Esophagus muscularis mucosa (tissue), 4 donors: ENCODE measurements at regions not wholly inside any gene's neighbourhood (a gene's known extent, or its start where the extent isn't known, plus 50 kb on each side); places are given as distances from the start of the nearest gene placed in this dataset.

Experiments used
- DNase-seq: peaks from one replicate; pipeline ENCODE4 v3.0.0-alpha.2; 2017; ENCODE audit errors: extremely low spot score
- H3K27ac ChIP-seq, 4 donors: fragments of 200-600 bp; sonication (generic); replicated peaks in 1 of 4; 1 replicate in 3 of 4; 2 replicates in 1 of 4; pipeline ENCODE4 v1.5.1; 2016 to 2019; ENCODE audit warnings: mild to moderate bottlenecking in 1 of 4
- H3K27me3 ChIP-seq, 4 donors: fragments of 200-600 bp; sonication (generic); one replicate each; pipeline versions ENCODE4 v1.5.1 to v1.6.0; 2016 to 2019
- H3K36me3 ChIP-seq, 4 donors: fragments of 200-600 bp; sonication (generic); one replicate each; pipeline ENCODE4 v1.5.1; 2016 to 2019
- H3K4me1 ChIP-seq, 4 donors: fragments of 200-600 bp; sonication (generic); one replicate each; pipeline ENCODE4 v1.5.1; 2016 to 2019
- H3K4me3 ChIP-seq, 4 donors: fragments of 200-600 bp; sonication (generic); 1 replicate in 2 of 4; 2 replicates in 2 of 4; pipeline ENCODE4 v1.5.1; 2016 to 2019; ENCODE audit warnings: mild to moderate bottlenecking in 4 of 4, moderate library complexity in 1 of 4
- H3K9me3 ChIP-seq, 4 donors: fragments of 200-600 bp; sonication (generic); 1 replicate in 3 of 4; 2 replicates in 1 of 4; pipeline ENCODE4 v1.5.1; 2016 to 2019
- CTCF ChIP-seq, 3 experiments: fragments of 200-600 bp in 2 of 3; fragments of 450-650 bp in 1 of 3; sonication (generic) in 2 of 3; IDR thresholded peaks; one replicate each; pipeline ENCODE4 v1.5.1; 2017 to 2019; ENCODE audit warnings: antibody characterized with exemption in 3 of 3, mild to moderate bottlenecking in 2 of 3, moderate library complexity in 1 of 3
- EP300 ChIP-seq: sonication (generic); formaldehyde crosslinking; IDR thresholded peaks from one replicate; pipeline ENCODE4 v1.6.1; 2017; ENCODE audit warnings: antibody characterized with exemption
- POLR2A ChIP-seq: fragments of 450-650 bp; IDR thresholded peaks from one replicate; pipeline ENCODE4 v1.6.1; 2017; ENCODE audit warnings: antibody characterized with exemption, moderate library complexity, mild to moderate bottlenecking, low read depth
- POLR2AphosphoS5 ChIP-seq, 2 donors: sonication (generic); formaldehyde crosslinking; IDR thresholded peaks; one replicate each; pipeline ENCODE4 v1.6.1; 2017; ENCODE audit warnings: antibody characterized with exemption in 2 of 2
- WGBS: methylation state at CpG from one replicate; pipeline ENCODE4 v1.1.5; 2018; 5-methylcytosine and 5-hydroxymethylcytosine counted together
- intact Hi-C: fragments of 100-400 bp; cut with DNase I; formaldehyde crosslinking; loops from one replicate; pipeline ENCODE4 v1.15.1; 2023

- peaks cover 0 to 32% (median 24%) of the 10 kb centered on the region in 4 donors for H3K4me1 ChIP-seq
- no peaks in the 10 kb centered on the region for H3K27me3 ChIP-seq
- no peak for DNase-seq
- intact Hi-C loops: no loop called here
- no peak overlapping the region for H3K4me3 ChIP-seq
- no peaks in the 10 kb centered on the region for H3K9me3 ChIP-seq
- TF ChIP-seq EP300 (no peak), CTCF (IDR thresholded peaks at IDR 0.05) (no peak), POLR2AphosphoS5 (IDR thresholded peaks at IDR 0.05) (no peak), POLR2A (no peak)
- H3K27ac ChIP-seq: no peak overlapping the region
- H3K36me3 ChIP-seq: no peaks in the 10 kb centered on the region
Observed at GRCh38 chr14:80313806-80314205, 102.5 kb upstream of the DIO2 start.

- TF ChIP-seq POLR2A (no peak), EP300 (no peak), CTCF (IDR thresholded peaks at IDR 0.05) (no peak), POLR2AphosphoS5 (IDR thresholded peaks at IDR 0.05) (no peak)
- Histone ChIP-seq H3K27me3 (no peaks in the 10 kb centered on the region), H3K27ac (no peak overlapping the region), H3K9me3 (no peaks in the 10 kb centered on the region), H3K4me1 (peaks cover 0 to 18% (median 12%) of the 10 kb centered on the region in 4 donors), H3K36me3 (no peaks in the 10 kb centered on the region), H3K4me3 (no peak overlapping the region)
- WGBS: 71% methylated on average over 5 of the region's 5 CpGs
- intact Hi-C loops: no loop called here
- no peak for DNase-seq
Observed at GRCh38 chr14:80310938-80311750, 99.8 kb upstream of the DIO2 start.

GRCh38 chr14:80304125-80304766, 92.9 kb upstream of the DIO2 start:
- WGBS: 70% methylated on average over 6 of the region's 6 CpGs
- no peaks in the 10 kb centered on the region for H3K4me1 ChIP-seq
- no peak overlapping the region for H3K4me3 ChIP-seq
- peak overlapping the region in 1 of 4 donors; percentile 5 for H3K27ac ChIP-seq
- DNase-seq: no peak
- H3K9me3 ChIP-seq: no peaks in the 10 kb centered on the region
- no peaks in the 10 kb centered on the region for H3K27me3 ChIP-seq
- TF ChIP-seq POLR2A (no peak), EP300 (no peak), POLR2AphosphoS5 (IDR thresholded peaks at IDR 0.05) (peak in 1 of 2 donors; percentile 50), CTCF (IDR thresholded peaks at IDR 0.05) (no peak)
- H3K36me3 ChIP-seq: no peaks in the 10 kb centered on the region
- intact Hi-C loops: no loop called here

- Histone ChIP-seq H3K36me3 (no peaks in the 10 kb centered on the region), H3K4me3 (no peak overlapping the region), H3K27ac (no peak overlapping the region), H3K27me3 (no peaks in the 10 kb centered on the region), H3K9me3 (no peaks in the 10 kb centered on the region), H3K4me1 (no peaks in the 10 kb centered on the region)
- WGBS: 55% methylated on average over 2 of the region's 2 CpGs
- TF ChIP-seq POLR2A (no peak), EP300 (no peak), POLR2AphosphoS5 (IDR thresholded peaks at IDR 0.05) (no peak), CTCF (IDR thresholded peaks at IDR 0.05) (no peak)
- DNase-seq: no peak
- intact Hi-C loops: no loop called here
Observed at GRCh38 chr14:80300351-80300750, 89.0 kb upstream of the DIO2 start.
